Neural cell (in vitro differentiated cells): ENCODE measurements at regions not wholly inside any gene's neighbourhood (a gene's known extent, or its start where the extent isn't known, plus 50 kb on each side); places are given as distances from the start of the nearest gene placed in this dataset.

Source experiments
- EZH2 ChIP-seq: fragments of 200-600, 300-800 bp; shearing (Covaris generic), sonication (generic); IDR thresholded peaks from 2 replicates; pipeline ENCODE4 v1.6.1; 2014; ENCODE audit warnings: antibody characterized with exemption, low read length, borderline replicate concordance, mild to moderate bottlenecking; ENCODE audit not compliant: insufficient read depth, poor library complexity, severe bottlenecking
- POLR2AphosphoS5 ChIP-seq: IDR thresholded peaks from 2 replicates; pipeline ENCODE4 v1.6.1; 2012
- RAD21 ChIP-seq: fragments of 450-650 bp; conservative IDR thresholded peaks from 2 replicates; pipeline ENCODE4 v1.6.1; 2014; ENCODE audit warnings: antibody characterized with exemption, mild to moderate bottlenecking, moderate library complexity
- SMC3 ChIP-seq: fragments of 450-650 bp; conservative IDR thresholded peaks from 2 replicates; pipeline ENCODE4 v1.6.1; 2014; ENCODE audit warnings: antibody characterized with exemption, mild to moderate bottlenecking, moderate library complexity; ENCODE audit not compliant: poor library complexity
- TAF1 ChIP-seq: IDR thresholded peaks from 2 replicates; pipeline ENCODE4 v1.6.1; 2012; ENCODE audit warnings: low read depth
- TF ChIP-seq, protein P1 (sequence below): fragments of 450-650 bp; IDR thresholded peaks from 2 replicates; pipeline ENCODE4 v1.5.1; 2014; ENCODE audit warnings: antibody characterized with exemption, mild to moderate bottlenecking, moderate library complexity; ENCODE audit not compliant: poor library complexity, severe bottlenecking

DNA sequence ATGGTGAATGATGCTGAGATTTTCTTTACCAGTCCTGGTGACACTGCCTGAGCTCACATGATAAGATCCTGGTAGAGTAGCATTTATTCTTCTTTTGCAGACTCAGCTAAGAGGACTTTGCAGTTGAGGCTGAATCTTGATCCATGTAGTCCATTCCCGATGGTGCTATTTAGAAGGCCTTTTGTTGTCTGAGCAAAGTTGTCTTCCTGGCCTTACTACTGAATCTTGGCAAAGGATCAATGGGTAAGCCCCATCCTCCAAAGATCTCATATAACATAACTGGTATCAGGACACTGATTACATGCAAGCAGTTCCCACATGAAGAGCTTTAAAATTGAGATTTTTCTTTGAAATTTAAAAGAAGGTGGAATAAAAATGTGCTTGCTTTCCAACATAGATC, 291.6 kb downstream of the SOX4 start:
- TF ChIP-seq, protein P1, sequence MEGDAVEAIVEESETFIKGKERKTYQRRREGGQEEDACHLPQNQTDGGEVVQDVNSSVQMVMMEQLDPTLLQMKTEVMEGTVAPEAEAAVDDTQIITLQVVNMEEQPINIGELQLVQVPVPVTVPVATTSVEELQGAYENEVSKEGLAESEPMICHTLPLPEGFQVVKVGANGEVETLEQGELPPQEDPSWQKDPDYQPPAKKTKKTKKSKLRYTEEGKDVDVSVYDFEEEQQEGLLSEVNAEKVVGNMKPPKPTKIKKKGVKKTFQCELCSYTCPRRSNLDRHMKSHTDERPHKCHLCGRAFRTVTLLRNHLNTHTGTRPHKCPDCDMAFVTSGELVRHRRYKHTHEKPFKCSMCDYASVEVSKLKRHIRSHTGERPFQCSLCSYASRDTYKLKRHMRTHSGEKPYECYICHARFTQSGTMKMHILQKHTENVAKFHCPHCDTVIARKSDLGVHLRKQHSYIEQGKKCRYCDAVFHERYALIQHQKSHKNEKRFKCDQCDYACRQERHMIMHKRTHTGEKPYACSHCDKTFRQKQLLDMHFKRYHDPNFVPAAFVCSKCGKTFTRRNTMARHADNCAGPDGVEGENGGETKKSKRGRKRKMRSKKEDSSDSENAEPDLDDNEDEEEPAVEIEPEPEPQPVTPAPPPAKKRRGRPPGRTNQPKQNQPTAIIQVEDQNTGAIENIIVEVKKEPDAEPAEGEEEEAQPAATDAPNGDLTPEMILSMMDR = no peak
- no peak for TF ChIP-seq RAD21
- no peak for TF ChIP-seq POLR2AphosphoS5
- no peak for TF ChIP-seq SMC3
- no peak for TF ChIP-seq EZH2
- no peak for TF ChIP-seq TAF1
